ENCODE measurements at regions not wholly inside any gene's neighbourhood (a gene's known extent, or its start where the extent isn't known, plus 50 kb on each side); places are given as distances from the start of the nearest gene placed in this dataset.

DNA sequence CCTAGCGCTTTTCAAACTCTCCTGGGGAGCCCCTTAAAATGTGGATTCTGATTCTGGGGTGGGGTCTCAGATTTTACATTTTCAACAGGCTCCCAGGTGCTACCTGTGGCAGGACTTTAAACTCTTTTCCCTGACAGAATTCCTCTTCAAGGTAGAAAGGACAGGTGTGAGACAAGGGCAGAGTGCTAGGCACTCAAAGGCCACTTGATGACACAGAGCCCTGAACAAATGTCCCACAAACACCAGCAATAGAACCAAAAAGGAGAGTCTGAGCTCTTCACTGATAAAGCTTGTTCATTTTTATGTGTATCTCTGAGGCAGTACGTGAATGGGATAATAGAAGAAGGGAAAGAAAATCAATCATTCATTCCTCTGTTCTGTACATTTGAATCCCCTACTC, 77.7 kb upstream of the PELI1 start:
- no peak for DNase-seq (ENCODE audit: low read depth)

GRCh38 chr2:64222351-64222750, 78.1 kb upstream of the PELI1 start:
- peak; percentile 26 for DNase-seq (ENCODE audit: low read depth)

GRCh38 chr2:64223055-64223454, 78.8 kb upstream of the PELI1 start:
- DNase-seq (ENCODE audit: low read depth) = no peak

DNA sequence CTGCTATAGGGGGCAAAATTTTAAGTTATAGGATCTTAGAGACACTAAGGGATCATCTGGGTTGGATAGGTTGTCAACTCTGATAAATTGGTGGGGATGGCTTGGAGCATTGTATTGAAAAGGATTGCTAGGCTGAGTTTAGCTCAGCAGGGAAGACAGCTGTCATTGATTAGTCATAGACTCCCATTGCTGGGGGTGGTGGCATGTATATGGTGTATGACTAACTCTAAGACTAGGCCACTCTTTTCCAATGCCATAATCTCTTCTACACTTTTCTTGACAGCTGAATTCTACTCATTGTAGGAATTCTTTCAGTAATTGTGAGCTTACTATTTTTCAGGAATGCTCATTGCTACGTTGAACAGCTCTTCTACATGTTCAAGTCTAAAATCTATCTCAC, 81.3 kb upstream of the PELI1 start:
- DNase-seq (ENCODE audit: low read depth) = peak; percentile 61

GRCh38 chr2:64226611-64227010, 82.4 kb upstream of the PELI1 start:
- DNase-seq (ENCODE audit: low read depth) = no peak

- no peak for DNase-seq (ENCODE audit: low read depth)
These were observed 83.4 kb upstream of the PELI1 start for GRCh38 chr2:64227603-64228125.

DNA sequence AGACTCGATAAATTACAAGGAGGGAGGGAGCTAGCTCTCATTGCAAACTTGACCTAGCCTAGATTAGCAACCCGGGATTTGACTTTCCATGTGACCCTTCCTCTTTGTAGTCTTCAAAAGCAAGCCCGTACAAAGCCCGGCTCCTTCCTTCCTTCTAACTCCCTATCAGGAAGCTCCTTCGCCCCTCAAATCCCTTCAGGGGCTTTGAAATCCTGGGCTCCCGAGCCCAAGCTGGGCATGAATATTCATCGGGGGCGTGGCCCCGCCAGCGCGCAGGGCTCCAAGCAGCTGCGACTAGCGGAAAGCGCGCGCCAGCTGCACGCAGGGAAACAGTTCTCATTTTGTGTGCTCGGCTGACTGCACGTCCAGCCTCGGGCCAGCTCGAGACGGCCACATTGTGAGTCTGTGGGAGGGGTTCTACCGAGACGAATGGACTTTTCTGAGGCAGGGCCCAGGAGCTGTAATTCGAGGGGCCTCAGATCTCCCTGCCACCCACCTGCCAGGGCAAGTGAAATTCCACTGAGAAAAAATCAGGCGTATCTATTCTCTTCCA, 84.0 kb upstream of the PELI1 start:
- peak; percentile 63 for DNase-seq (ENCODE audit: low read depth)

DNA sequence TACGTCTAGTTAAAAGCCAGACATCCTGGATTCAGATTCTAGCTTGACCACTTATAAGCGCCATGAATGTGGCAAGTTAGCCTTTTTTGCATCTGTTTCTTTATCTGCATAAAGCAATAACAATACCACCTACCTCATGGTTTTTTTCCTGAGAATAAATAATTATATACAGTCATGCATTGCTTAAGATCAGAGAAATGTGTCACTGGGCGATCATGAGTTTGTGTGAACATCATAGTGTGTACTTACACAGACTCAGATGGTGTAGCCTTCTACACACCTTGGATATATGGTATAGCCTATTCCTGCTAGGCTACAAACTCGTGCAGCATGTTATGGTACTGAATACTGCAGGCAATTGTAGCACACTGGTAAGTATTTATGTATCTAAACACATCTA, 84.7 kb upstream of the PELI1 start:
- no peak for DNase-seq (ENCODE audit: low read depth)

DNA sequence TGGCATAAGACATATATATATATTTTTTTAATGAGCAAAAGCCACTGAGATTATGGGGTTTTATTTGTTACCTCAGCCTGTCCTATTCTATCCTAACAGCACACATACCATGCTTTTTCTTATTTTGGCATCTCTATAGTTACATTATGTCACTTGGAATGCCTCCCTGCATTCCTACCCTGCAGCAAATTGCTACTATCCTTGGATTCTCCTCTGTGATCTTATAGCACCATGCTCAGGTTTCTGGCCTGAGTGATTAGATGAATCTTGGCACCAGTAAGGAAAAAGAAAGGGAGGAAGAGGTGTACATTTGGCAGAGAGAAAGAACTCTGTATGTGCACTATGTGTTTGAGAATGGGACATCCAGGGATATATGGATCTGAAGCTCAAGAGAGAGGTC, 86.3 kb upstream of the PELI1 start:
- peak; percentile 52 for DNase-seq (ENCODE audit: low read depth)

DNA sequence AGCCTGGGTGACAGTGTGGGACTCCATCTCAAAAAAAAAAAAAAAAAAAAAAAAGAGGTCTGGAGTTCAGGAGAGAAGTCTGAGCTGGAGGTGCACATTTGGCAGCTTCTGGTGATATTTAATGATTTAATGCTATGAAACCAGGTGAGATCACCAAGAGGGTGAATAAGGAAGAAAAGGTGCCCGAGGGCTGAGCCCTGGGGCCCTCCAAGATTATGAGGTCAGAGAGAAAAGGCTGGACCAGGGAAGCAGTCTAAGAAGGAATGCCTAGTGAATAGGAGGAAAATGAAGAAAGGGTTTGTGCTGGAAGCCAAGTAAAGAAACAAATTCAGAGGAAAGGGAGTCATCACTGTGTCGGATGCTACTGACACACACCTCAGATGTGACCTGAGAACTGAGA, 88.0 kb upstream of the PELI1 start:
- DNase-seq (ENCODE audit: low read depth) = no peak

DNA sequence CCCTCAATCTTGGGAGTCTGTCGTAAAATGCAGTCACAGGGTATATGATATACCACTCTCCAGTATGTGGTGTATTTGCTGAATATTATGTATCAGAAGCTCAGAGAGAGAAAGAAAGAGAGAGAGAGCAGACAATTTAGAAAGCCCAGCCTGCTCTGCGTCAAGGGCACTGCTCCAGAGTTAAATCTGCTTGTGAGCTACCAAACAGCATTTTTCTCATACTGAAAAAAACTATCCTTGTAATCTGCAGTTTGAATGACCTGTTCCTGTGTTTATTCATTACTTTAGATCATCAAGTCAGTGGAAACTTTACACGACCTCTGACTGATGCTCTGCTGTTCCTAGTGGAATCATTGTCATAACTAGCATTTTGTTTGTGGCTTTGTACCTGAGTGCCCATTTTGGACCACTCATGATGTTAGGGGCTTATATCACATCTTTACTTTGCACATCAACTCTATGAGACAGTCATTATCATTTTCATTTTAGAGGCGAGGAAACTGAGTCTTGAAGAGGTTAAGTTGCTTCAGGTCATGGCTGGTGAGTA, 89.2 kb upstream of the PELI1 start:
- DNase-seq (ENCODE audit: low read depth) = no peak

DNA sequence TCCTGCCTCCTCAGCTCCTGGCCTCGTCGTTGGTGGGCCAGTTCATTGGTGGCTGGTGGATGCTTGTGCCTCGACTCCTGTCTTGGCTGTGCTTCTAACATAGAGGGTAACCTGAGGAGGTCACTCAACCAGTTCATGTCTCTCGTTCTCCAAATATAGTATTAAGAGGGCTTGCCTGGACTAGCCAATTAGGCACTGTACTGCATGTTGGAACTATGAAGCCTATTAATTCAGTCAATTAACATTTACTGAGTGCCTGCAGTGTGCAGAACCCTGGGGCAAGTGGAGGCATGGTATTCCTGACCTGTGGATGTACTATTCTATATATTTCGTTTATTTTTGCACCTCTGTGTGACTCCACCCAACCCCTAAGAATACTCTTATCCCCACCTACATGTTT, 89.9 kb upstream of the PELI1 start:
- no peak for DNase-seq (ENCODE audit: low read depth)

DNA sequence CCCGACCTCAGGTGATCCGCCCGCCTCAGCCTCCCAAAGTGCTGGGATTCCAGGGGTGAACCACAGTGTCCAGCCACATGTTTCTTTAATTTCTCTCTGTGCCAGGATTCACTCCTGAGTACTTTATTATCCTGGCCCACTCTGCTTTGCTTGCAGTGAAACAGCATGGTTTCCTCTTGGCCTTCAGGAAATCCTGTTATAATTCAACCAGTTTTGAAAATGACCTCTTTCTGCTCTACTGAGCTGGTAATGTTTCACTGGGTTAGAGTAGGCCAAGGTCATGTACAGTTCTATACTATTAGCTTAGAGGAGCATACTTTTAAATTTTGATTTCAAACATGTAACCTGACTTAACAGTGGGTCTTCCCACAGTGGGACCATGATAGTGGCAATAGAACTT, 90.6 kb upstream of the PELI1 start:
- no peak for DNase-seq (ENCODE audit: low read depth)

- DNase-seq (ENCODE audit: low read depth) = no peak
These were observed 93.0 kb upstream of the PELI1 start for GRCh38 chr2:64237266-64237665.

DNA sequence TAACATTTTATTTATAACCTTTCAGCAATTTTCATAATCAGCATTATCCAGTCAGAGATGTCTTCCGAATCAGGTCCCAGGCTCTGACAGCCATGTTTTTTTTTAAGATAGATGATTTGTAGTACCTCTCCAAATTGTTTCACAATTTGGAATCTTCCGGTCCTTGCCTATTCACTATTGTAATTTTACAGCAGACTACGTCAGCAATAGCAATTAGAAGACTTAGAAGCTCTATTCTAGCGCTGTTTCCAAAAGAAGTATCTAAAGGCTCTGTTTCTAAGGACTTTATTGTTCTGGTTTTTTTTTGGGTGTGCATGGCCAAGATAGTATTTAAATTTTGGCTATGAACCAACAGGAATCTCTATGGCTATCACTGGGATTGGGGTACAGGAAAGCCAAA, 94.6 kb upstream of the PELI1 start:
- DNase-seq (ENCODE audit: low read depth) = no peak

DNA sequence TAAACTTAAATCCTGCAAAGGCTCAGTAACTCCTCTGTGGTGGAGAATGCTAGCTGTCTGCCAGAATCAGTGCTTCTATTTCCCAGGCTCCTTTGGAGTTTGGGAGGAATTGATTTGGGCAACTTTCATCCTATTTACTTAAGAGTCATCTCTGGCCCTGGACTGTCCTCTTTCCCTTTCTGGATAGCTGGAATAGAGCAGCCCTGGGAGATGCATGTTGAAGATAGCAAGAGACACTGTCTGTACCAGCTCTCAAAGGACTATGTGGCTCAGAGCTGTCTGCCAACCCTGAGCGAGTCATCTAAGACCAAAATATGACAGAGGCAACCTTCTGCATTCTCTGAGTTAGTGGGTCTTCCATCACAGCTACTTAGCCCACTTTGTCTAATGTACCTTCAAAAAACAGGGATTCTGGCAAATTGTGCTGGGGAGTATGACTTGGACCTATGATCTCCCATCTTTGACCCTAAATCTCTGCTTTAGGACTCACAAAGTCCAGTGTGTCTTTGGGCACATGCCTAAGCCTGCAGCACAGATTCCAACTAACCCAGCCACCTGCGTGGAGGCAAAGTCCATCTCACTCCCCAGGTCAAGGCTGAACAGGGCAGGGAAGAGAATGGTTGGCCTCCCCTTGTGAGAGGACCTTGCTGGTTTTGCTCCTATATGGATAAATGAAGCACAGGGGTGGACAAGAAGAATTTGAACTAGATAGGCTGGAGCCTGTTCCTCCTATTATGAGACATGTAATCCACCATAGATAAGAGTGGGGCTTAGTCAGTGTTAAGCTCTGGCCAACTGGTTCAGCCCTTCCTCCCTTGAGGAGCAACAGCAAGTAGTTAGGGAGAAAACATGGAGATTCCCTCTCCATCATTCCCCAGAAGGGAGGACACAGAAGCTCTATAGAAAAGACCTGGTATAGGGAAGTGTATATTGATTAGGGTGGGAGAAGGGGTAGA, 99.1 kb upstream of the PELI1 start:
- no peak for DNase-seq (ENCODE audit: low read depth)

DNA sequence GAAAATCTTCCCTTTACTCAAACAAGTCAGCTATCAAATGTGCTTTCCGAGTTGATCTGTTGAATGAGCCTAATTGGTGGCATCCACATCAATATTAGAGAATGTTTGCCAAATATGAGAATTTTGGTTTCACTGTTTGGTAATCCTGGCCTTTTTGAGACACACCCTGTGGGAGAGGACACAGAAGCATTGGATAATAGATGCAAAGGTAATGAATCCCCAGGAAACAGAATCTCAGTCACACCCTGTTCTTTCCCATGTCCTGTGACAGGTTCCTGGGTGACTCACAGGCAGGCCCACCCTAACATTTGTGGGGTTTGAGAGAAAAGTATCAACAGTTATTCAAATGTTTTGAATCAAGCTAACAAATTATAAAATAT, 99.8 kb upstream of the PELI1 start:
- no peak for DNase-seq (ENCODE audit: low read depth)

DNA sequence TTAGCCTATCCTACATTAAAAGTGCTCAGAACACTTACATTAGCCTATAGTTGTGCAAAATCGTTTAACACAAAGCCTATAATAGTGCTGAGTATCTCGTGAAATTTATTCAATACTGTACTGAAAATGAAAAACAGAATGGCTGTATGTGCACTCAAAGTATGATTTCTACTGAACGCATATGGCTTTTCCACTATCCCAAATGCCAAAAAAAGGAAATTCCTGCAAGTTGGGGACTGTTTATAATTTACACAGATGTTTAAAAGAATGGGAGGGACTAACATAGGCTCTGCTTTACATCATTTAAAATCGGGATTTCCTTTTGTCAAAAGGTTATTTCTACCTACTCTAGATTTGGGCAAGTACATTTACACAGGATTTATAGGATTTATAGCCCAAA, 101.4 kb upstream of the PELI1 start:
- no peak for DNase-seq (ENCODE audit: low read depth)

- no peak for DNase-seq (ENCODE audit: low read depth)
These were observed 102.7 kb upstream of the PELI1 start for GRCh38 chr2:64246962-64247361.

GRCh38 chr2:64249426-64249825, 105.2 kb upstream of the PELI1 start:
- no peak for DNase-seq (ENCODE audit: low read depth)

- DNase-seq (ENCODE audit: low read depth) = no peak
These were observed 105.8 kb upstream of the PELI1 start for GRCh38 chr2:64250063-64250462.

GRCh38 chr2:64250751-64251423, 106.7 kb upstream of the PELI1 start:
- DNase-seq (ENCODE audit: low read depth) = no peak
